DMS53 treated with DMSO at 0.1 percent for 48 hours (cell line): ENCODE measurements at regions not wholly inside any gene's neighbourhood (a gene's known extent, or its start where the extent isn't known, plus 50 kb on each side); places are given as distances from the start of the nearest gene placed in this dataset.
"Not testable (repeated sequence)": the region's sequence is repeated elsewhere in the genome, so short reads cannot be mapped to it uniquely, and the experiment has no call there.

Source experiments
- DNase-seq: peaks from one replicate; lab custom pipeline; 2025; ENCODE audit not compliant: unreplicated experiment; lab: John Stamatoyannopoulos, UW

DNA sequence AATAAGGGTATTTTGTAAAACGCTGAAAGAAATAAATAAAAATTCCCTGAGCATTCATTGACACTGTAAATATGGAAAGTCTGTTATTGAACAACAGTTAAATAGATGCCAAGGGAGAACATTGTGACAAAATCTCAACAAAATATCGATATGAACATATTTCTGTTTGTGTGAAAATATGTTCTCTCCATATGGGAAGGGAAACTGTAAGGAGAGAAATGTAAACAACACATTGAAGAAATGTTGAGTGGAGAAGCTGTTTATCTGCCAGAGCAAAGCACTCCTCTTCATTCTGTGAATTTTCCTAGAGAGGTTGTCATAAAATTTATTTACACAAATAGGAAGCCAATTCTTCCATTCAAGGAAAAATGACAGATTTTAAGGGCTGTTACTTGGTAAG is 57.1 kb upstream of the EOMES start:
- no peak for DNase-seq

GRCh38 chr3:27789420-27789819 is 67.3 kb upstream of the EOMES start:
- no peak for DNase-seq

DNA sequence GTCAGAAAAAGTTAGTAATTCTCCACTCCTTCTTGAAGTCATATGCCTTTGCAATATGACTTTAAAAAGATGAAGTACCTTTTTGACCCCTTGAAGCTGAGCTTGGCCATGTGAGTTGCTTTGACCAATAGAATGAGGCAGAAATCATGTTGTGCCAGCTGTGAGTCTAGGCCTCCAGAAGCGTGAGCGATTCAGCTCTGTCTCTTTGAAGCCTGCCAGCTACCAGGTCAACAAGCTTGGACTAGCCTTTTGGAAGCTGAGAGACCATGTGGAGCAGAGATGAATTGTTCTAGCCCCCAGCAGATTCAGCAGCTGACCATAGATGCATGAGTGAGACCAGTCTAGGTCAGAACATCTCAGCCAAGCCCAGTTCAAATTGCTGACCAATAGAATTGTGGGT is 69.8 kb upstream of the EOMES start:
- DNase-seq: no peak

DNA sequence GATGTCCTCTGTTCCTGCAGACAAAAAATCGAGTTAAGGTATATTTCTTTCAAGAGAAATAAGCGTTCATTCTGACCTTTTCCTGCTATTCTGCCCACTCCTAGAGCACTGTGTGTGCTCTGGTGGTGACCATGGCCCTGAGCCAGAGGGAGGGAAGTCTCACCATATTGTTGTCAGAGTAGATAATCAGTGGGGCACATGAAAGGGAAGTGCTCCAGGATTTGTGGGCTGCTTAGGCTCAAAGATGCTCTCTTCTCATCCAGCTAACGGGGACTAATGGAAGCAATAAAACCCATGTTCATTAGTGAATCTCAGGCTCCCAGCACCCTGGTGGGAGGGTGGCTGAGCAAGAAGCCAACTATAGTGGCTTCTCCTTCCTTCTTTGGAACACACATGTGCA is 70.7 kb upstream of the EOMES start:
- DNase-seq: no peak

DNA sequence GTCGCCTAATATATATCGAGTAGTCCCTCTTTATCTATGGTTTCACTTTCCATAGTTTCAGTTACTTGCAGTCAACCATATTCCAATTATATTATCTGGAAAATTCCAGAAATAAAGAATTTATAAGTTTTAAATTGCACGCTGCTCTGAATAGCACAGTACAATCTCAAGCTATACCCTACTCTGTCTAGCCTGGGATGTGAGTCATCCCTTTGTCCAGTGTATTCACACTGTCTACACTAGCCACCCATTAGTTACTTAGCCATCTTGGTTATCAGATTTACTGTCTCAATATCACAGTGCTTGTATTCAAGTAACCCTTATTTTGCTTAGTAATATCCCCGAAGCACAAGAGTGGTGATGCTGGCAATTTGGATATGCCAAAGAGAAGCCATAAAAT is 72.1 kb upstream of the EOMES start:
- DNase-seq: no peak

DNA sequence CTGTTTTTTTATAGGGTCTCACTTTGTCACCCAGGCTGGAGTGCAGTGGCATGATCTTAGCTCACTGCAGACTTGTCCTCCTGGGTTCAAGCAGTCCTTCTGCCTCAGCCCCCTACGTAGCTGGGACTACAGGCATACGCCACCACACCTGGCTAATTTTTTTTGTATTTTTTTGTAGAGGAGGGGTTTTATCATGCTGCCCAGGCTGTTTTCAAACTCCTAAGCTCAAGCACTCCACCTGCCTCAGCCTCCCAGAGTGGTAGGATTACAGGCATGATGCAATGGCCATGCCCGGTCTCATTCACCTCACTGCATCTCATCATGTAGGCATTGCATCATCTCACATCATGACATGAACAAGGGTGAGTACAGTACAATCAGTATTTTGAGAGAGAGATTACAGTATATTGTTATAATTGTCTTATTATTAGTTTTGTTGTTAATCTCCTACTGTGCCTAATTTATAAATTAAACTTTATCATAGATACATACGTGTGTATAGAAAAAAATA is 74.3 kb upstream of the EOMES start:
- DNase-seq: no peak

DNA sequence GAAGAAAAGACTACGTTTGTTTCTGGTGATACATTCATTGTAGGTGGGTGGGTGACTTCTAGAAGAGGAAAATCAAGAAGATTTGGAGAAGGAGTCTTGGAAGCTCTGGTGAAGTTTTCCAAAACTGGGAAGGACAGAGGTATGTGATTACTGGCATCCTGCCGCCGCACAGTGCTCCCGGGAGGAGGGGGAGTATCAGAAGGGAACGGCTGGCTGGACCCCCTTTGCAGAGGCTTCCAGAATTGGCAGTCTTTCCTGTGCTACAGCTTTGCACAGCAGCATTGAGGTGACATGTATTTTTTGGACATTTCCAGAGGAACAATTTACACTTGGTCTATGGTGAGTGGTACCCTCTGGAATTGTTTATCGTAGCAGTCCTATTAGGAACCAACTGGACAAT is 75.7 kb upstream of the EOMES start:
- no peak for DNase-seq

DNA sequence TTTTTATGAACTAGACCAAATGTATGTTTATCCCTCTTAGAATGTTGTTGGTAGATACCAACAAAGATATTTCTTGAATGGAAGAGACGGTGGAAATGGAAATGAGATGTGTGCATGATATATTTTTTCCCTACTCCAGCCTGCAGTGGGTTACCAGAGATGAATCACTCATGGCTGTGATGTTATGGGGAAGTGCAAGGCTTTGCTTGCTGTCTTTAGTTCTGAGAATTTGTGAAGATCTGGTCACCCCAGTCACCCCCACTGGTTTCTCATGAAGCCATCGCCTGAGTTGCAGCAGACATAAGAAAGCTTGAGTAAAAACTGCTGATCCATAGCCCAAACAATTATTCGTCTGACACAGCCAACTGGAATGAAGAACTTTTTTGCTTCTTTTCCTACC is 78.1 kb upstream of the EOMES start:
- DNase-seq: no peak

GRCh38 chr3:27802425-27802824 is 80.3 kb upstream of the EOMES start:
- no peak for DNase-seq

DNA sequence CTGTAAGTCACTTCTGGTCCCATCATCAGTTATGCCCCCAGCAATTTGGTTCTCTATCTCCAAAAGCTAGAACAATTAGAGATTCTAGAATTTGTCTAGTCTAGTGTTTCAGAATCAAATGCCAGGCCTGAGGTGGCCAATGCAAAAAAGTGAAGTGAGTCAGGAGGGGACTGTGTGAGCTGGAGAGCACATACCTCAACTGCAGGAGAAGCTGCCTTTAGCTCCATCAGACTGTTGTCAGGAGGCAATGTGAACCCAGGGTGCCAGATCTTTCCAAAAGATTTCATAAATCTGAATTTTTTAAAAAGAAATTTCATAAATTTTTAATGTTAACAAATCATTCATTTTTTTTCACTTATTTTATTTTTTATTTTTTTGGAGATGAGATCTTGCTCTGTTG is 80.7 kb upstream of the EOMES start:
- DNase-seq: no peak

- DNase-seq: no peak
These were observed 83.2 kb upstream of the EOMES start for GRCh38 chr3:27805282-27805681.

GRCh38 chr3:27813255-27813654 is 91.1 kb upstream of the EOMES start:
- no peak for DNase-seq

GRCh38 chr3:27821609-27822008 is 99.5 kb upstream of the EOMES start:
- not testable (repeated sequence) for DNase-seq

GRCh38 chr3:27824312-27825200 is 102.4 kb upstream of the EOMES start:
- no peak for DNase-seq

DNA sequence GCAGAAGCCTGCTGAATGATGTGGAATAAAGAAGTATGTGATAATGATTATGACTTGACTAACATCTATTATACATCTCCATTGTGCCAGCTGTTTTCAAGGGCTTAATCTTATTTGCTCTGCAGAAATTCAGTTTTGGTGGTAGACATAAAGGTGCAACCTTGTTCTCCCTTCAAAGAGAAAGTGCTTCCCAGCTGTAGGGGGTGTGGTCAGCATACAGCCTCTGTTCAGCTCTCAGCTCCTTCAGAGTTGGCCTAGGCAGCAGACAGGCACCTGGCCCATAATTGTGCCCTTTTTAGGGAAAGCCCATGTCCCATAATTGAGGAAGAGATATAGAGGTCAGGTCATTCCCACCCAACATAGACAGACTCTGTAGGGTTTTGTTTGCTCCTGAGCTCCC is 104.3 kb upstream of the EOMES start:
- no peak for DNase-seq

- DNase-seq: no peak
These were observed 104.9 kb upstream of the EOMES start for GRCh38 chr3:27827041-27827440.

- DNase-seq: no peak
These were observed 118.9 kb upstream of the EOMES start for GRCh38 chr3:27840807-27841594.

DNA sequence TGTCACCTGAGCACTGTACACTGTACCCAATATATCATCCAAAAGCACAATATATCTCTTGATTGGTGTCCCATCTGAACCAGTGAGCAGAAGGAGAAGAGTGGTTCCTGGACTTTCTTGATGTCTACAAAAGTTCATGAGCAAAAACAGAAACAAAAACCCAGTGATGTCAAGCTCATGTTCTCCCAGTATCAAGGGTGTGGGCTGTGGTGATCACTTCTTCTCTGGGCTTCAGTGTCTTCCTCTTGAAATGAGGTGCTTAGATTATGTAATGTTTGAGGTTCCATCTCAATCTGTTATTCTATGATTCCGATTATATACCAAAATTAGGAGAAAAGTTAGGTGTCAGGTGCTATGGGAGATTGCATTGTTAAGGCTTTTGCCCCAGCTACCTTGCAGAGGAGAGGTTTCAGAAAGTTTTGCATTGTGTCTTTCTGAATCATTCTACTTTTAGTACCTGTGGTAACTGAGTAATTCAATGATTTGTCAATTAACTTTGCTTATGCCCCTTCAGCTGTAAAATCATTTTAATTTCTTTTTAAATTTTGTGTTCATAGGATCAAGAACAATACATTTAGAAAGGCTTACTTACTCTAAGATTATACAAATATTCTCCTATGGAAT is 122.0 kb upstream of the EOMES start:
- no peak for DNase-seq

- no peak for DNase-seq
These were observed 125.6 kb upstream of the EOMES start for GRCh38 chr3:27847697-27848096.

DNA sequence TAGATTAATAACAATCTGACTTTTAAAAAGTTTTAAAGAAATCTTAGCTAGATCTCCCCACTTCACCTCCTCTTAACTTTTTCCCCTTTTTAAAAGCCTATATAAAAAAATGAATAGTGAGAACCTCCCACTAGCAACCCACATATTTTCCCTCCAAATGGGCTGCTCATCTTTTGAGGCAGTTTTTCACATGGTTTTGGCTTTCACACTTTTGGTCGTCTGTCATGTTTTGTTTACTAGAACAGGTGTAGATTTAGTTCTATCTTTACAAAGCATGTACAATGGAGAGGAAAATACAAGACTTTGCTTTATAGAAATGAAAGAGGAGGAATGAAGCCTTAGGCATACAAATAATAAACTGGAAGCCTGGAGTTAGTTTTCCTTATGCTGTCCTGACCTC is 126.7 kb upstream of the EOMES start:
- DNase-seq: no peak

DNA sequence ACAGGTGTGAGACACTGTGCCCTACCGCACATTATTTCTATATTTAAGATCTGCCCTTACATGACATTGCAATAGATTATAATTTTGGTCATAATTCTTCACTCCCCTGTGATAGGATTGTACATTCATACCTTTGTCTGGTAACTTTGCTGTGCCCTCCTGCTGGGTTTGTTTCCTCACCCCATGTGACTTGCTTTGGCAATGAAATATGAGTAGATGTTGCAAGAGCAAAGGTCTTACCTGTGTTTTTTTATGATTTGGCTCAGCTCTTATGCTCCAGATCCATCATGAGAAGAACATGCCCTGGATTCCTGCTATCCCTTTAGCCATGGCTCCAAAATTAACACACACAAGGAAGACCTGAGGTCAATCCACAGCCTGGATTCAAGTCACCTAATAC is 137.7 kb upstream of the EOMES start:
- no peak for DNase-seq
